CD4-positive, alpha-beta T cell treated with Interleukin-10 for 1 hour (primary cell): ENCODE measurements at regions not wholly inside any gene's neighbourhood (a gene's known extent, or its start where the extent isn't known, plus 50 kb on each side); places are given as distances from the start of the nearest gene placed in this dataset.

ENCODE experiments used
- DNase-seq: peaks from one replicate; pipeline ENCODE4 v3.0.0-alpha.2; 2020

DNA sequence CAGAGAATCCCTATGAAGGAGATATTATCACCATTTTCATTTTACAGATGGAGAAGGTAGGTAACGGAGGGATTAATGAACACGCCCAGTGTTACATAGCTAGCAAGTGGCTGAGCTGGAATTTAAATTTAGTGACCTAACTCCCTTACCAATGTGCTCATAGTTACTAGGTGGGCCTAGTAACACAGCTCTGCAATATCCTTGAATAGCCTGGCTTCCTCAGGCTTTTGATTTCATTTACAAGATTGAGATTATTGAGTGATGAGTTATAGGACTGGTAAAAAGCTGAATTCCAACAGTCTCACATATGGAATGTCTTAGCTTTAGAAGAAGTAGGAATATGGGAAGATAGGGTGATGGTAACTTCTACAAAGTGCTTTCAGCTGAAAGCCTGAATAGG, 336.3 kb upstream of the KIF2A start:
- no peak for DNase-seq

GRCh38 chr5:61970218-61970617, 335.8 kb upstream of the KIF2A start:
- DNase-seq, result no peak

GRCh38 chr5:61974680-61975079, 331.3 kb upstream of the KIF2A start:
- no peak for DNase-seq

DNA sequence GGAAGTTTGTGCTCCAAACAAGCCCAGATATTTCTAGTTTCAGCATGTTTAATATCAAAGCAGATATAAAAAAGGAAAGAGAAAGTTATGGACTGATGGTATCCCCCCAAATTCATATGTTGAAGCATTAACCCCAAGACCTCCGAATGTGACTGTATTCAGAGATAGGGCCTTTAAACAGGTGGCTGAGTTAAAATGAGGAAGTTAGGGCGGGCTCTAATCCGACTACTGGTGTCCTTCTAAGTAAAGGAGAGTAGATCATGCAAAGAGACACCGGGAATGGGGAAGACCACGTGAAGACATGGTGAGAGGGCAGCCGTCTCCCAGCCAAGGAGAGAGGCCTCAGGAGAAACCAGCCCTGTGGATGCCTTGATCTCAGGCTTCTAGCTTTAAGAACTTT, 324.1 kb upstream of the KIF2A start:
- no peak for DNase-seq

- no peak for DNase-seq
Measured at GRCh38 chr5:61991430-61991829, 314.6 kb upstream of the KIF2A start.

DNA sequence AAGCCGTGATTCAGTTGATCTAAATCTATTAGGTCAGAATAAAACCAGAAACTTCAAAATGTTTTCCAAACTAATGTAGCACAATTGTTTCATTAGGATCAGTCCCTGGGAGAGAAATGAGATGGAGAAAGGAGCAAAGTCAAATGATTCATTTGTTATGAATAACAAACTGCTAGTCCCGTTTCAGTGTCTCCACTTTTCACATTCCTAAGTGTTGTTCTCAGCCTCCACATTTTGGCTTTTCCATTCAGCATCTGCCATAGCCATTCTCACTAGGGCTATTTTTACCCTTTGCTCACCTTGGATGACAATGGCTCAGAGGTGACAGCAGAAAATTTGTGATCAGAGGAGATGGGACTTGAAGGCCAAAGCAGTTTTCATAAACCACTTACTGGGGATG, 314.1 kb upstream of the KIF2A start:
- no peak for DNase-seq

- DNase-seq, result no peak
Measured at GRCh38 chr5:61993295-61993927, 312.6 kb upstream of the KIF2A start.

DNA sequence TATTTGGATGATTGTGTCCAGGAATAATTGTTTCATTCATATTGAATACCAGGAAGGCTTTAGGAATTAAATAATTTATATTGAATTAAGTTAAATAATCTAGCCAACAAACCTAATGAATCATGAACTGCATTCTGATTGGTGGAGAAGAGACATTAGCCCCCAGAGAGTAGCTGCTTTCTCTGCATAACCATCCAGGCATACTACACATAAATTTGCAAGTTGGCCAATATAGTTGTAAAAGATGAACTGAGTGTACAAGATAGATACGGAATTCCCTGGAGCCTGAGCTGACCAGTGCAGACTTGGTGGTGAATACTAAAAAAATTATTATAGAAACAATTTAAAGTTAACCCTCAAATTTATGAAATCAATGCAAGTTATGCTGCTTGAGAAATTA, 311.8 kb upstream of the KIF2A start:
- no peak for DNase-seq

DNA sequence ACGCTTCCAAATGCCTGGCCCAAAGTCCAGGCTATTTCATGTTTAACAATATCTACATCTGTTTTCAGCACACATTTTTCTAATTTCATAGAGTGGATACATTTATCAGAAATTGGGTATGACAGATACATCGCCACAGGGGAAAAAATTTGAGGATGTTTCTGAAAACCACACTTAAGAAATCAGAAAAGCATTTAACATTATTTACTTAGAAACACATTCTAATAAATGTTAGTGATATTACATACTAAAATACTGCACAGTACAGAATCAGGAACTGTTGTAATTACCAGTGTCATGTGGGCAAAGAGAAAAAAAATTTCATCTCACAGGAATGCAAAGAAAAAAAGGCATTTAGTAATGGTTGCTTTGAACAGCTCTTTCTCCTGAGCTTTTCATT, 310.5 kb upstream of the KIF2A start:
- no peak for DNase-seq

- no peak for DNase-seq
Measured at GRCh38 chr5:61999371-61999770, 306.6 kb upstream of the KIF2A start.

- DNase-seq, result no peak
Measured at GRCh38 chr5:62000646-62001045, 305.4 kb upstream of the KIF2A start.

DNA sequence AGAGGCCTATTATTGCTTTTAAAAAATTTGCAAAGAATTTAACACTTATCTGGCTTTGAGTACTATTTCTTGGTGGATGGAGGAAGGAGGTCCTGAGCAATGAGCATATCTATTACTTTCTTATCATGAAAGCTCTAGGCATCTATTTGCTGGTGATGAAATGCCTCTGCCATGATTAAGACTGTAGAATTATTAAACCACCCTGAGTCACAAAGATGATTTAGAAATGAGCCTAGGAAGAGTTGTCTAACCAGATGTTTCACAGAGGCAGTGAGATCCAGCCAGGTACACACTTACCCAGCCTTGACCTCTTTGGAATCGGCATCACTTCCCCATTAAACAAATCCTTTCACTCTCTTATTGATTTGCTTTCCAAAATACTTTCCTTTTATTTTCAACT, 304.4 kb upstream of the KIF2A start:
- DNase-seq, result no peak

DNA sequence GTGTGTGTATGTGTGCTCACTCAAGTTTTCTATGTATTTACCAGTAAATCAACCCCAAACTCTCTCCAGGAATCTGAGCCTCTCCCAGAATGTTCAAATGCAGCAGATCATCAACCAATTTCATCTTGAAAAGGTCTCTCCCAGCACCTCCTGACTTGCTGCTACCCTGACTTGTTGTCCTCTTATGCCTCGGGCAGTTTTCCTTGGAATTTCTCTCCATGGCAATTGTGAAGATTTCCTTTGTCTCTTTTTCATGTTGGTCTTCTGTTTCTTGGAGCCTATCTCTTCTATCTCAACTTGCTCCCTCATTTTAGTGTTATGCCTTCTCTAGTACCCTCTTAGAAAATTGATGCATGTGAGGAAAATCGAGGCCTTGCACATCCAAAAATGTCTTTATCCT, 303.6 kb upstream of the KIF2A start:
- no peak for DNase-seq

DNA sequence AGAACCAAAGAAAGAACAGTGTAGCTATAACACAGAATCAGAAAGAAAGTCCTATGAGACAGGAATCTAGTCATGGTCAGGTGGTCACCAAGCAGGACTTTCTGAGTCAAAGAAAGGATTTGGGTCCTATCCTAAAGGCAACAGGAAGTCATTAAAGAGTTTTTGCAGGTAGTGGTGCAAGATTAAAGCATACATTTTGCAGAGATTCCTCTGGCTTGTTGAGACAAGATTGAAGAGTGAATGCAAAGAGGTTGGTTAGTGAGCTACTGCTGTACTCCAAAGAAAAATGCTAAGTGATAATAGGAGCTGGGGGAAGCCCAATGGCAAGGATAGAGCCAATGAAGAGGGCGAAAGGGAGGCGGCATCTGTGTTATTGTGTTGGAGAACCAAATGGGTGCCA, 300.5 kb upstream of the KIF2A start:
- DNase-seq, result no peak

- no peak for DNase-seq
Measured at GRCh38 chr5:62007457-62007856, 298.5 kb upstream of the KIF2A start.

- no peak for DNase-seq
Measured at GRCh38 chr5:62011089-62011664, 294.8 kb upstream of the KIF2A start.

GRCh38 chr5:62017092-62017491, 288.9 kb upstream of the KIF2A start:
- no peak for DNase-seq

DNA sequence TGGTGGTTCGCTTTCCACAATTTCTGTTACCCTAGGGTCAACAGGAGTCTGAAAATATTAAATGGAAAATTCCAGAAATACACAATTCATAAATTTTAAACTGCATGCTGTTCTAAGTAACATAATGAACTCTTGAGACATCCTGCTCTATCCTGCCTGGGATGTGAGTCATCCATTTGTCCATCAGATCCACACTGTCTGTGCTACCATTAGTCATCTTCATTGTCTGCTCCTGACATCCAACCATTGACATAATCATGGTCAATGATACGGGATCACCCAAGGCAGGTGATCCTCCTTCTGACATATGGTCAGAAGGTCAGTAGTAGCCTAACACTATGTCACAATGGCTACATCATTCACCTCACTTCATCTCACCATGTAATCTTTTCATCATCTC, 276.7 kb upstream of the KIF2A start:
- DNase-seq, result no peak

- DNase-seq, result no peak
Measured at GRCh38 chr5:62030326-62030725, 275.7 kb upstream of the KIF2A start.

DNA sequence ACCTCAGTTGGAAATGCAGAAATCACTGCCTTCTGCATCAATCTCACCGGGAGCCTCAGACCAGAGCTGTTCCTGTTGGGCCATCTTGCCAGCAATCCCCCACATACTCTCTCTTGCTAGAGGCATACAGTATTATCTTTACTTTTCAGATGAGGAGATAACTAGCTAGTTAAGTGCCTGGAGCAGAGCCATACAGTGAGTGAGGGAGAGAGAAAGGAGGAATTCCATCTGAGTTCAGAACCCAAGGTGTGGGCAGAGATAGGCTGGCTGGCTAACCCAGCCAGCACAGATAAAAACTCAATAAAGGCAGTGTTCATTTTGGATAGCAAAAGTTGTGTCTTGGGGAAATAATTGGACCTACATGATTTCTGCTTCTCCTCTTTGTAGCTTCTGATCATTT, 268.0 kb upstream of the KIF2A start:
- no peak for DNase-seq

- DNase-seq, result no peak
Measured at GRCh38 chr5:62041156-62041756, 264.8 kb upstream of the KIF2A start.

- no peak for DNase-seq
Measured at GRCh38 chr5:62042007-62042406, 264.0 kb upstream of the KIF2A start.

- DNase-seq, result no peak
Measured at GRCh38 chr5:62043289-62044280, 262.4 kb upstream of the KIF2A start.

GRCh38 chr5:62044989-62045388, 261.0 kb upstream of the KIF2A start:
- no peak for DNase-seq
